Upper lobe of left lung (tissue), 6 donors: ENCODE measurements at regions not wholly inside any gene's neighbourhood (a gene's known extent, or its start where the extent isn't known, plus 50 kb on each side); places are given as distances from the start of the nearest gene placed in this dataset.

Experiments
- ATAC-seq, 2 donors: fragments of 200-7000 bp; cut with Tn5 transposase; one replicate each; pipeline ENCODE4 v1.9.1; 2022; ENCODE audit warnings: mild to moderate bottlenecking in 2 of 2, moderate library complexity in 2 of 2; ENCODE audit not compliant: low FRiP score in 2 of 2
- DNase-seq, 2 donors: peaks; one replicate each; pipeline ENCODE4 v3.0.0-alpha.2; 2019 to 2020
- H3K27ac ChIP-seq, 4 donors: fragments of 200-600 bp; sonication (generic); one replicate each; pipeline ENCODE4 v1.5.1; 2016 to 2019
- H3K27me3 ChIP-seq, 4 donors: fragments of 200-600 bp; sonication (generic); one replicate each; pipeline ENCODE4 v1.5.1; 2017 to 2019
- H3K36me3 ChIP-seq, 4 donors: fragments of 200-600 bp; sonication (generic); one replicate each; pipeline ENCODE4 v1.5.1; 2016 to 2019
- H3K4me1 ChIP-seq, 4 donors: fragments of 200-600 bp; sonication (generic); one replicate each; pipeline ENCODE4 v1.5.1; 2018 to 2019
- H3K4me3 ChIP-seq, 4 donors: fragments of 200-600 bp; sonication (generic); one replicate each; pipeline ENCODE4 v1.5.1; 2017 to 2019; ENCODE audit warnings: mild to moderate bottlenecking in 2 of 4, moderate library complexity in 1 of 4
- H3K9me3 ChIP-seq, 4 donors: fragments of 200-600 bp; sonication (generic); one replicate each; pipeline ENCODE4 v1.5.1; 2018 to 2019
- EP300 ChIP-seq, 4 donors: sonication (generic); formaldehyde crosslinking; IDR thresholded peaks; one replicate each; pipeline ENCODE4 v1.5.1; 2017; ENCODE audit warnings: antibody characterized with exemption in 4 of 4, control low read depth in 2 of 4
- POLR2A ChIP-seq, 4 donors: fragments of 450-650 bp; IDR thresholded peaks; one replicate each; pipeline ENCODE4 v1.5.1; 2016 to 2017; ENCODE audit warnings: antibody characterized with exemption in 4 of 4, mild to moderate bottlenecking in 2 of 4
- POLR2AphosphoS5 ChIP-seq, 2 donors: sonication (generic); formaldehyde crosslinking; IDR thresholded peaks; one replicate each; pipeline ENCODE4 v1.5.1; 2017; ENCODE audit warnings: antibody characterized with exemption in 2 of 2
- WGBS, 2 donors: methylation state at CpG; one replicate each; pipeline ENCODE4 v1.1.5; 2017 to 2018; 5-methylcytosine and 5-hydroxymethylcytosine counted together
- TF ChIP-seq, protein P1 (sequence below), 6 experiments: fragments of 450-650 bp in 4 of 6; fragments of 200-600 bp in 2 of 6; sonication (generic) in 2 of 6; IDR thresholded peaks; one replicate each; pipeline ENCODE4 v1.5.1; 2016 to 2019; ENCODE audit warnings: antibody characterized with exemption in 6 of 6
- donor health status: DM: no; HTN: no; CAD: no; lungs with moderate emphysema.
- donor health status: DM: no; HTN: yes; CAD: no; lungs with severe emphysema.

DNA sequence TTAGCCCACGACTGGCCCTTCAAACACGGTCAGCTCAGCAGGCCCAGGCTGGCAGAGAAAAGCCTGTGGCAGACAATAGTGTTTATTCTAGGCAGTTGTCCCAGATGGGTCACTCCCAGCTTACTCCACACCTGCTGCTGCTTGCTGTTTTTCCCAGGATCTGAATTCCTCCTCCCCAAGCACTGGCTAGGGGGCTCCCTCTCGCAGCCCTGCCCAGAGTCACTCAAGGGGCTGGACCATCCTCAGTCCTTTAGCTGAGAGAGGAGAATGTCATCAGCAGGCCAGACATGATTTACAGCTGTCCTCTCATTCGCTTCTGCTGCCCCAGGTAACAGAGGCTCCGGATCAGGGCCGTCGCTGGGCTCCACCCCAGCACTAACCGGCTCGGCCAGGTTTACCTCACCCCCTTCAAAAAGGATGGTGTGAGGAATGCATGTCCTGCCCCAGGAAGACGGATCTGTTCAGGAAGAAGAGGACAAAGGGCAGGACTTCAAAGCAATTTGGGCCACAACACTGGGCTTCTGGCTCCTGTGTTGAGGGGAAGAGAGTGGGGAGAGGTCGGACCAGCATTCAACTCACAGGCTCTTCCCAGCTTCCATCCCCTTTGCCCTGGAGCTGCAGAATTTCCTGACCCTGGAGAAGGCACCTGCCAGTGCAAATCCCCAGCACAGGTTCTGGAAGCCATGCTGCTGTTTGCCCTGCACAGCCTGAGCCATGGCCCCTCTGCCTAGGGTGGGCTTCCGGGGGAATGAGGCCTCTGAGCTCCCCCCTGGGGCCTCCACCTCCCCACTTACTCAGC, 59.7 kb upstream of the BARX2 start:
- Histone ChIP-seq H3K27me3 (no peaks in the 10 kb centered on the region), H3K4me1 (peaks cover 39 to 52% (median 45%) of the 10 kb centered on the region in 4 donors), H3K9me3 (no peaks in the 10 kb centered on the region), H3K36me3 (no peaks in the 10 kb centered on the region), H3K4me3 (no peak overlapping the region), H3K27ac (peak overlapping the region; percentile 22 to 80 (median 74))
- DNase-seq (peak; percentile 51 to 77), ATAC-seq (peak; percentile 42 to 83)
- 47 to 58% methylated on average over 12 of the region's 12 CpGs for WGBS, 2 donors
- TF ChIP-seq EP300 (IDR thresholded peaks at IDR 0.05) (no peak), POLR2A (IDR thresholded peaks at IDR 0.05) (peak in 1 of 4 donors; percentile 26), POLR2AphosphoS5 (IDR thresholded peaks at IDR 0.05) (no peak)
- TF ChIP-seq, protein P1, sequence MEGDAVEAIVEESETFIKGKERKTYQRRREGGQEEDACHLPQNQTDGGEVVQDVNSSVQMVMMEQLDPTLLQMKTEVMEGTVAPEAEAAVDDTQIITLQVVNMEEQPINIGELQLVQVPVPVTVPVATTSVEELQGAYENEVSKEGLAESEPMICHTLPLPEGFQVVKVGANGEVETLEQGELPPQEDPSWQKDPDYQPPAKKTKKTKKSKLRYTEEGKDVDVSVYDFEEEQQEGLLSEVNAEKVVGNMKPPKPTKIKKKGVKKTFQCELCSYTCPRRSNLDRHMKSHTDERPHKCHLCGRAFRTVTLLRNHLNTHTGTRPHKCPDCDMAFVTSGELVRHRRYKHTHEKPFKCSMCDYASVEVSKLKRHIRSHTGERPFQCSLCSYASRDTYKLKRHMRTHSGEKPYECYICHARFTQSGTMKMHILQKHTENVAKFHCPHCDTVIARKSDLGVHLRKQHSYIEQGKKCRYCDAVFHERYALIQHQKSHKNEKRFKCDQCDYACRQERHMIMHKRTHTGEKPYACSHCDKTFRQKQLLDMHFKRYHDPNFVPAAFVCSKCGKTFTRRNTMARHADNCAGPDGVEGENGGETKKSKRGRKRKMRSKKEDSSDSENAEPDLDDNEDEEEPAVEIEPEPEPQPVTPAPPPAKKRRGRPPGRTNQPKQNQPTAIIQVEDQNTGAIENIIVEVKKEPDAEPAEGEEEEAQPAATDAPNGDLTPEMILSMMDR (IDR thresholded peaks at IDR 0.05) = no peak

DNA sequence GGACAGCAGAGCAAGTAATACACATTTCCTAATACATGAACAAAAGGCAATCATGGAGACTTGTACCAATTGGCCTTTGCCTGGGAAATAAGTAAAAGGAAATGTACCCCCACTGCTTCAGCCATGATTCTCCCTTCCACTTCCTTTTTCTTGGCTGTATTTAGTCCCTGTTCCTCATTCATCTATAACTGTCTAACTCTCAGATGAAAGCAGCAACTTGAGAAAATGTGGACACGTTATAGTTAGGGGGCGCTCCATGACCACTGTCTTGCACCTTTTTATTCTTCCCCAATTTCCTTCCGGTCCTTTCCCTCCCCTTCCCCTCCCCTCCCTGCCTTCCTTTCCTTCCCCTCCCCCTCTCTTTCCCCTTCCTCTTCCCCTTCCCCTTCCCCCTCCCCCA, 61.3 kb upstream of the BARX2 start:
- Histone ChIP-seq H3K4me1 (peaks cover 33 to 44% (median 41%) of the 10 kb centered on the region in 4 donors), H3K4me3 (no peak overlapping the region), H3K9me3 (no peaks in the 10 kb centered on the region), H3K36me3 (no peaks in the 10 kb centered on the region), H3K27me3 (no peaks in the 10 kb centered on the region), H3K27ac (no peak overlapping the region)
- peak in 1 of 2 donors; percentile 41 for ATAC-seq
- 61 to 63% methylated on average over 3 of the region's 3 CpGs for WGBS, 2 donors
- TF ChIP-seq POLR2A (IDR thresholded peaks at IDR 0.05) (no peak), POLR2AphosphoS5 (IDR thresholded peaks at IDR 0.05) (no peak), EP300 (IDR thresholded peaks at IDR 0.05) (no peak)
- TF ChIP-seq, protein P1 (IDR thresholded peaks at IDR 0.05) = no peak
- DNase-seq = no peak

DNA sequence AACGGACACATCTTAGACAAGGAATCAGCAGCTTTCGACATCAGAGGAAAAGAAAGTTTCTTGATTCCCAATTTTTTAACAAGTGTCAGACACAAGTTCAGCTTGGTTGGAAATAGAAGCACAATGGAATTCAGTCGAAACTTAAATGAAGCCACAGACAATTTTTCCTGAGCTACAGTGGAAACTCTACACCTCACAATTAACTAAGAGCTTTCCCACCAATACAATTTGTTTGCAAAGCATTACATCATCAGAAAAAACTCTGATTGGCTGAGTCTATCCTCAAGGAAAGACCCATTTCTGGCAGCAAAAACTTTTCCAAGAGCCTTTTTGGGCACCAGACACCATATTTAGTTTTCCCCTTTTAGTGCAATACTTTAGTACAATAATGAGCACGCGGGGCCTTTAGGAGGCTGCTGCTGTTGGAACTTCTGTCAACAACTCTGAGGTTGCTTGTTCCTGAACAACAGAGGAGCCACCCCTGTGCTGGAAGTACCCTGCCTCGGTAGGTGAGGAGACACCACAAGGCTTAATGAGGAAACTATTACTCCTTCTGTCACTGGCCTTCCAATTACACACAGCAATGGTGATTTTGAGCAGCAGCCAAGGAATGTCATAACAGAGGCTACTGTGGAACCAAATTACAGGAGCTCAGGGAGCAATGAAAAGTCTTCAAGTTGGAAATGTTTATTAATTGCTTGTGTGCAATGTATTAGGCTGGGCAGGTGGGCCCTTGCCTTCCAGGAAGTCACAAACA, 61.9 kb upstream of the BARX2 start:
- WGBS, 2 donors = 61 to 71% methylated on average over 6 of the region's 6 CpGs
- ATAC-seq = no peak
- no peaks in the 10 kb centered on the region for H3K36me3 ChIP-seq
- no peak overlapping the region for H3K27ac ChIP-seq
- H3K4me1 ChIP-seq = peaks cover 30 to 43% (median 37%) of the 10 kb centered on the region in 4 donors
- no peak for DNase-seq
- H3K4me3 ChIP-seq = no peak overlapping the region
- TF ChIP-seq, protein P1 (IDR thresholded peaks at IDR 0.05) = no peak
- TF ChIP-seq POLR2AphosphoS5 (IDR thresholded peaks at IDR 0.05) (no peak), POLR2A (IDR thresholded peaks at IDR 0.05) (no peak), EP300 (IDR thresholded peaks at IDR 0.05) (no peak)
- H3K27me3 ChIP-seq = no peaks in the 10 kb centered on the region
- no peaks in the 10 kb centered on the region for H3K9me3 ChIP-seq

DNA sequence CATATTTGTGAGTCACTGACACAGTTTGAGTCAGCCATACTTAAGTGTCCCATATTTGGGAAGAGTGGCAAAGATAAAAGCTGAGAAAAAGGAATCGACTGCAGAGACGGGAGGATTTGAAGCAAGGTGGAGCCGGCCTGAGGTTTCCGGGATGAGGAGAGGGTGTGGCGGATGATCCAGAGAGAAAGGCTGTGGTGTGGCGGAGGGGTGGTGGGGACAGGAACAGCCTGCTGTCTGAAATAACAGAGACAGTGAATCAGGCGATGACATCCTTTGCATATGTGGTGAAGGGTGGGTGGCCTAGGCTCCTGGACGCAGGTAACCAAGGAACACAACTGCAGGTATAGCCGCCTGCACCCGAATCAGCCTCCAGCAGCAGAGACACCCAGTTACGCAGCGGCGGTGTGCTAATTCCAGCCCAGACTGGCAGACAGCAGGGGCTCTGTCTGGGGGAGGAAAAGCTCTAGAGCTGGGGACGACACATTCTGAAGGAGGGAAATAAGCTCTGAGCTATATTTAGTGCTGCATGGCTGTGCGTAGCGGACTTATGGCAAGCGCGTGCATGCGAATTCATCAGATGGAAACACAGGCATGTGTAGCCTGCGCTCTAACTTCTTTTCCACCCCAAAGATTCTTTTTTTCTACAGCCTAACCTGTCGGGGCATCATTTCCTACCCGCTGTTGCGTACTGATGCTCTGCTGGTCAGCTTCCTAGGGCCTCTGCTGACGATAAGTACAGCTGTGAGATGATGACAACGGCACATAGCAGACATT, 62.7 kb upstream of the BARX2 start:
- Histone ChIP-seq H3K9me3 (no peaks in the 10 kb centered on the region), H3K36me3 (no peaks in the 10 kb centered on the region), H3K27ac (no peak overlapping the region), H3K27me3 (no peaks in the 10 kb centered on the region), H3K4me3 (no peak overlapping the region), H3K4me1 (peaks cover 22 to 36% (median 30%) of the 10 kb centered on the region in 4 donors)
- DNase-seq = no peak
- 73 to 75% methylated on average over 23 to 25 of the region's 25 CpGs for WGBS, 2 donors
- no peak for TF ChIP-seq POLR2AphosphoS5 (IDR thresholded peaks at IDR 0.05)
- ATAC-seq = no peak
